ENCODE measurements at regions not wholly inside any gene's neighbourhood (a gene's known extent, or its start where the extent isn't known, plus 50 kb on each side); places are given as distances from the start of the nearest gene placed in this dataset.

- TF ChIP-seq GATA3 (IDR thresholded peaks at IDR 0.05; ENCODE audit: low read depth, low read length) (no peak), GATA2 (IDR thresholded peaks at IDR 0.05; ENCODE audit: low read depth, low read length) (no peak)
Observed at GRCh38 chr21:41024746-41025254, 143.2 kb upstream of the BACE2 start.

Data from SH-SY5Y (cell line).